OCI-LY3 (cell line): ENCODE measurements at regions not wholly inside any gene's neighbourhood (a gene's known extent, or its start where the extent isn't known, plus 50 kb on each side); places are given as distances from the start of the nearest gene placed in this dataset.

Source experiments
- EZH2phosphoT487 ChIP-seq: fragments of 200-600 bp; shearing (Covaris generic); IDR thresholded peaks from 2 replicates; pipeline ENCODE4 v1.6.1; 2018; ENCODE audit warnings: antibody characterized with exemption, mixed run types, low read depth
- TF ChIP-seq, protein P1 (sequence below): fragments of 200-600, 300-600 bp; sonication (generic); IDR thresholded peaks from 2 replicates; pipeline ENCODE4 v1.5.1; 2014; ENCODE audit warnings: antibody characterized with exemption, low read length, low read depth

DNA sequence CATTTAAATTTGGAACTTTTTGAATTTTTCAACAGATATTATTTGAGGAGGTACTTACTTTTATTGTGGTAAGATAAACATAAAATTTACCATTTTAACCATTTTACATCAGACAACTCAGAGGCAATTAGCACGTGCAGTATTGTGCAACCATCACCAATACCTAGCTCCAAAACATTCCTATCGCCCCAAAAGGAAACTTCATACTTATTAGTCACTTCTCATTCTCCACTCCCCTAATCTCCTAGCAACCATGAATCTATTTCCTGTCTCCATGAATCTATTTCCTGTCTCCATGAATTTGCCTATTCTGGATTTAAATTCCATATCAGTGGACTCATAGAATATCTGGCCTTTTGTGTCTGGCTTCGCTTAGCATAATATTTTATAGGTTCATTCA lies 69.9 kb upstream of the FAM136A start:
- TF ChIP-seq, protein P1, sequence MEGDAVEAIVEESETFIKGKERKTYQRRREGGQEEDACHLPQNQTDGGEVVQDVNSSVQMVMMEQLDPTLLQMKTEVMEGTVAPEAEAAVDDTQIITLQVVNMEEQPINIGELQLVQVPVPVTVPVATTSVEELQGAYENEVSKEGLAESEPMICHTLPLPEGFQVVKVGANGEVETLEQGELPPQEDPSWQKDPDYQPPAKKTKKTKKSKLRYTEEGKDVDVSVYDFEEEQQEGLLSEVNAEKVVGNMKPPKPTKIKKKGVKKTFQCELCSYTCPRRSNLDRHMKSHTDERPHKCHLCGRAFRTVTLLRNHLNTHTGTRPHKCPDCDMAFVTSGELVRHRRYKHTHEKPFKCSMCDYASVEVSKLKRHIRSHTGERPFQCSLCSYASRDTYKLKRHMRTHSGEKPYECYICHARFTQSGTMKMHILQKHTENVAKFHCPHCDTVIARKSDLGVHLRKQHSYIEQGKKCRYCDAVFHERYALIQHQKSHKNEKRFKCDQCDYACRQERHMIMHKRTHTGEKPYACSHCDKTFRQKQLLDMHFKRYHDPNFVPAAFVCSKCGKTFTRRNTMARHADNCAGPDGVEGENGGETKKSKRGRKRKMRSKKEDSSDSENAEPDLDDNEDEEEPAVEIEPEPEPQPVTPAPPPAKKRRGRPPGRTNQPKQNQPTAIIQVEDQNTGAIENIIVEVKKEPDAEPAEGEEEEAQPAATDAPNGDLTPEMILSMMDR, result no peak
- no peak for TF ChIP-seq EZH2phosphoT487
